ENCODE measurements at regions not wholly inside any gene's neighbourhood (a gene's known extent, or its start where the extent isn't known, plus 50 kb on each side); places are given as distances from the start of the nearest gene placed in this dataset.

DNA sequence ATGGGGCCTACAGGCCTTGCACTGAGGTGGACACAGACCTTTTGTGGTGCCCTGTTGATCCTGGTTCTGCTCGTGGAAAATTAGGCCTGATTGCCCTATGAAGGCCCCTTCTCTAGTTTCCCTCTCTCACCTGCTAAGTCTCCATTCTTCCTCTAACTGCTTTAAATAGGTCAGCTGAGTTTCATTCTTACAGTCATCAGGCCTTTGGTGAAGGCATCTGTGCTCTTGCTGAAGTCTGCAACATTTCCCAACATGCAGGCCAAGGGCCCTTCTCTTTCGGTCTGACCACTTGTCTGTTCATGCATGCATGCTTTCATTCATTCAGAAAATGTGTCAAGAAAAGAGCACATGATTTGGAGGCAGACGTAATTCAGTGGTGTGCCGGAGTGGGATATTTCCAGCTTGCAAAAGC lies 244.0 kb downstream of the BUB3 start:
- no peaks in the 10 kb centered on the region for H3K36me3 ChIP-seq (ENCODE audit: insufficient read depth, low read length)
- H3K4me1 ChIP-seq (ENCODE audit: insufficient read depth, low read length, poor library complexity, severe bottlenecking) = no peaks in the 10 kb centered on the region
- no peaks in the 10 kb centered on the region for H3F3A ChIP-seq (ENCODE audit: low read depth)
- no peak overlapping the region for H3K4me3 ChIP-seq (ENCODE audit: low read length, poor library complexity, severe bottlenecking)
- H3K79me2 ChIP-seq (ENCODE audit: insufficient read depth, low read length) = no peaks in the 10 kb centered on the region
- no peak for TF ChIP-seq EZH2phosphoT487 (IDR thresholded peaks at IDR 0.05; ENCODE audit: borderline replicate concordance)
- TF ChIP-seq, protein P1, sequence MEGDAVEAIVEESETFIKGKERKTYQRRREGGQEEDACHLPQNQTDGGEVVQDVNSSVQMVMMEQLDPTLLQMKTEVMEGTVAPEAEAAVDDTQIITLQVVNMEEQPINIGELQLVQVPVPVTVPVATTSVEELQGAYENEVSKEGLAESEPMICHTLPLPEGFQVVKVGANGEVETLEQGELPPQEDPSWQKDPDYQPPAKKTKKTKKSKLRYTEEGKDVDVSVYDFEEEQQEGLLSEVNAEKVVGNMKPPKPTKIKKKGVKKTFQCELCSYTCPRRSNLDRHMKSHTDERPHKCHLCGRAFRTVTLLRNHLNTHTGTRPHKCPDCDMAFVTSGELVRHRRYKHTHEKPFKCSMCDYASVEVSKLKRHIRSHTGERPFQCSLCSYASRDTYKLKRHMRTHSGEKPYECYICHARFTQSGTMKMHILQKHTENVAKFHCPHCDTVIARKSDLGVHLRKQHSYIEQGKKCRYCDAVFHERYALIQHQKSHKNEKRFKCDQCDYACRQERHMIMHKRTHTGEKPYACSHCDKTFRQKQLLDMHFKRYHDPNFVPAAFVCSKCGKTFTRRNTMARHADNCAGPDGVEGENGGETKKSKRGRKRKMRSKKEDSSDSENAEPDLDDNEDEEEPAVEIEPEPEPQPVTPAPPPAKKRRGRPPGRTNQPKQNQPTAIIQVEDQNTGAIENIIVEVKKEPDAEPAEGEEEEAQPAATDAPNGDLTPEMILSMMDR (conservative IDR thresholded peaks at IDR 0.05; ENCODE audit: low read length) = no peak
- H3K27me3 ChIP-seq (ENCODE audit: insufficient read depth, low read length, poor library complexity, severe bottlenecking) = no peaks in the 10 kb centered on the region
- peaks cover 9% of the 10 kb centered on the region; the same call in 1 of the 2 replicates for H3K9me3 ChIP-seq (ENCODE audit: insufficient read depth, low read depth, low read length)
- no peak overlapping the region for H2AFZ ChIP-seq (ENCODE audit: low read length)
- no peak overlapping the region for H3K9ac ChIP-seq (ENCODE audit: low read depth, low read length, poor library complexity, severe bottlenecking)
- no peaks in the 10 kb centered on the region for H3K9me2 ChIP-seq (replicated peaks; ENCODE audit: low read depth, low read length)
- no peak overlapping the region for H3K4me2 ChIP-seq (ENCODE audit: low read depth, low read length, poor library complexity, severe bottlenecking)
- no peaks in the 10 kb centered on the region for H4K20me1 ChIP-seq (ENCODE audit: insufficient read depth, low read length, poor library complexity, severe bottlenecking)

DNA sequence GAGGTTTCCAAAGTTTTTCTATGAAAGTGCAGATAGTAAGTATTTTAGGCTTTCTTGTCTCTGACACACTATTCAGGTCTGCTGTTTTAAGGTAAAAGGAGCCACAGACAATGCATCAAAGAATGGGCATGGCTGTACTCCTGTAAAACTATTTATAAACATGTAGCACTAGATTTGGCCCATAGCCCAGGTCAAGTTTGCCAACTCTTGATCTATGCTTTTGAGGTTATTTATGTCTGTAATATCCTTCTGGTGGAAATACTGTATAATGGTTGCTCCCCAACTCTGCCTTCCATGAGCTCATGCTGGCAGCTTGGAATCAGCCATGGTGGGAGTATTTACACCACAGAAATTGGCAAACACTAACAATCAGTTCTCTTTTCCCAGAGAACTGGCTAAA lies 244.6 kb downstream of the BUB3 start:
- H3K27me3 ChIP-seq (ENCODE audit: insufficient read depth, low read length, poor library complexity, severe bottlenecking) = no peaks in the 10 kb centered on the region
- H2AFZ ChIP-seq (ENCODE audit: low read length) = no peak overlapping the region
- peaks cover 7% of the 10 kb centered on the region; the same call in 1 of the 2 replicates for H3K9me3 ChIP-seq (ENCODE audit: insufficient read depth, low read depth, low read length)
- TF ChIP-seq, protein P1 (conservative IDR thresholded peaks at IDR 0.05; ENCODE audit: low read length) = no peak
- TF ChIP-seq EZH2phosphoT487 (IDR thresholded peaks at IDR 0.05; ENCODE audit: borderline replicate concordance) = no peak
- H3K4me3 ChIP-seq (ENCODE audit: low read length, poor library complexity, severe bottlenecking) = no peak overlapping the region
- no peak overlapping the region for H3K4me2 ChIP-seq (ENCODE audit: low read depth, low read length, poor library complexity, severe bottlenecking)
- H3K9ac ChIP-seq (ENCODE audit: low read depth, low read length, poor library complexity, severe bottlenecking) = no peak overlapping the region
- no peaks in the 10 kb centered on the region for H3K4me1 ChIP-seq (ENCODE audit: insufficient read depth, low read length, poor library complexity, severe bottlenecking)
- H4K20me1 ChIP-seq (ENCODE audit: insufficient read depth, low read length, poor library complexity, severe bottlenecking) = no peaks in the 10 kb centered on the region
- no peaks in the 10 kb centered on the region for H3K79me2 ChIP-seq (ENCODE audit: insufficient read depth, low read length)
- no peaks in the 10 kb centered on the region for H3K9me2 ChIP-seq (replicated peaks; ENCODE audit: low read depth, low read length)
- no peaks in the 10 kb centered on the region for H3F3A ChIP-seq (ENCODE audit: low read depth)
- H3K36me3 ChIP-seq (ENCODE audit: insufficient read depth, low read length) = no peaks in the 10 kb centered on the region

DNA sequence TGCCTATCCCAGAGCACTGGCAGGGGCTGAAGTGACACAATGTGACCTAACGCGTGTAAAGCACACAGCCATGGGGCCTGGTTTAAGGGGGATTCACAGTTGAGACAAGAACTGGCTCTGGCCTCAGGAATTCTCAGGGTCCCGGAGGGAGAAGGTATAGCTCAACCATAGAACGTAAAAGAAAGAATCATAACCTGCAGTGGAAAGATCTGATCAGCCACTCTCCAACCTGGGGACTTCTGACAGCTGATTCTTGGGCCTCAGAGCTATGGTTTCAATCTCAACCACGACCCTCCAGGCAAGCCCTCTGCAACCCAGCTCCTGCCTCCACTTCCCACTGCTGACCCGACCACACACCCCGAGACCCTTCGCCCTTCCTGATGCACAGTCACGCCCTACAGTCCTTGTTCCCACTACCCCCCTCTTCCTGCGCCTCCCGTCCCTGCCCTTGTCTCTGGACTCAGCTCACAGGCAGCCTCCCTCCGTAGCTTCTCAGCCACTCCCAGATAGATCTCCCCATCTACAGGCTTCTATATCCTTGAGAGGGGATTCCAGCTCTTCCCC lies 245.2 kb downstream of the BUB3 start:
- Histone ChIP-seq H4K20me1 (ENCODE audit: insufficient read depth, low read length, poor library complexity, severe bottlenecking) (no peaks in the 10 kb centered on the region), H3F3A (ENCODE audit: low read depth) (no peaks in the 10 kb centered on the region), H3K27me3 (ENCODE audit: insufficient read depth, low read length, poor library complexity, severe bottlenecking) (no peaks in the 10 kb centered on the region), H3K4me3 (ENCODE audit: low read length, poor library complexity, severe bottlenecking) (no peak overlapping the region), H3K9me3 (ENCODE audit: insufficient read depth, low read depth, low read length) (peaks cover 7% of the 10 kb centered on the region; the same call in 1 of the 2 replicates), H3K9ac (ENCODE audit: low read depth, low read length, poor library complexity, severe bottlenecking) (no peak overlapping the region), H2AFZ (ENCODE audit: low read length) (no peak overlapping the region), H3K9me2 (replicated peaks; ENCODE audit: low read depth, low read length) (no peaks in the 10 kb centered on the region), H3K79me2 (ENCODE audit: insufficient read depth, low read length) (no peaks in the 10 kb centered on the region), H3K4me1 (ENCODE audit: insufficient read depth, low read length, poor library complexity, severe bottlenecking) (no peaks in the 10 kb centered on the region), H3K4me2 (ENCODE audit: low read depth, low read length, poor library complexity, severe bottlenecking) (no peak overlapping the region), H3K36me3 (ENCODE audit: insufficient read depth, low read length) (no peaks in the 10 kb centered on the region)
- TF ChIP-seq EZH2phosphoT487 (IDR thresholded peaks at IDR 0.05; ENCODE audit: borderline replicate concordance) = no peak

DNA sequence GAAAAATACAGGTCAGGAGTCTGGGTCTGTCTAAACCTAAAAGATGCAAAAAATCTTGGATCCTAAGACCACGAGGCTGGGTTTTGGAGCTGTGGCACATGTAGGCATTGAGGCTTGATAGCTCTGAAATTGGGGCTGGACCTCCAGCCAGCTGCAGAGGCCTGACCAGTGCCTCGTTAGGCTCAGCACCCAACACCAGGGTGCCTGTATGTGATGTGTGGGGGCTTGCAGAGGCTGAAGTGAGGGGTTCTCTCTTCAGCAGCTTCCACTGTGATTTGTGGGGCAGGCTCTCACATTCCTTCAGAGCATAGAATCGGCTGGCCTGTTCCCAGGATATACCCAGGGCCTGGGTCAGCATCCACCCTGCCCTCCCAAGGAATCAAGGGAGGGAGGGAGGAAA lies 247.8 kb downstream of the BUB3 start:
- Histone ChIP-seq H4K20me1 (ENCODE audit: insufficient read depth, low read length, poor library complexity, severe bottlenecking) (no peaks in the 10 kb centered on the region), H3K36me3 (ENCODE audit: insufficient read depth, low read length) (no peaks in the 10 kb centered on the region), H3K79me2 (ENCODE audit: insufficient read depth, low read length) (no peaks in the 10 kb centered on the region), H3K27me3 (ENCODE audit: insufficient read depth, low read length, poor library complexity, severe bottlenecking) (no peaks in the 10 kb centered on the region), H3K9me2 (replicated peaks; ENCODE audit: low read depth, low read length) (no peaks in the 10 kb centered on the region), H3K9me3 (ENCODE audit: insufficient read depth, low read depth, low read length) (peaks cover 7% of the 10 kb centered on the region; the same call in 1 of the 2 replicates), H3K4me1 (ENCODE audit: insufficient read depth, low read length, poor library complexity, severe bottlenecking) (no peaks in the 10 kb centered on the region), H2AFZ (ENCODE audit: low read length) (no peak overlapping the region), H3K9ac (ENCODE audit: low read depth, low read length, poor library complexity, severe bottlenecking) (no peak overlapping the region), H3K4me3 (ENCODE audit: low read length, poor library complexity, severe bottlenecking) (no peak overlapping the region), H3K4me2 (ENCODE audit: low read depth, low read length, poor library complexity, severe bottlenecking) (no peak overlapping the region), H3F3A (ENCODE audit: low read depth) (no peaks in the 10 kb centered on the region)
- TF ChIP-seq, protein P1 (conservative IDR thresholded peaks at IDR 0.05; ENCODE audit: low read length) = no peak
- TF ChIP-seq EZH2phosphoT487 (IDR thresholded peaks at IDR 0.05; ENCODE audit: borderline replicate concordance) = no peak
